Cerebellar nuclear complex (tissue), 1 donor: ENCODE measurements at regions not wholly inside any gene's neighbourhood (a gene's known extent, or its start where the extent isn't known, plus 50 kb on each side); places are given as distances from the start of the nearest gene placed in this dataset.
"Not testable (repeated sequence)": the region's sequence is repeated elsewhere in the genome, so short reads cannot be mapped to it uniquely, and the experiment has no call there.

Source experiments
- DNase-seq, 2 experiments: peaks; one replicate each; lab custom pipeline; 2025; lab: John Stamatoyannopoulos, UW

DNA sequence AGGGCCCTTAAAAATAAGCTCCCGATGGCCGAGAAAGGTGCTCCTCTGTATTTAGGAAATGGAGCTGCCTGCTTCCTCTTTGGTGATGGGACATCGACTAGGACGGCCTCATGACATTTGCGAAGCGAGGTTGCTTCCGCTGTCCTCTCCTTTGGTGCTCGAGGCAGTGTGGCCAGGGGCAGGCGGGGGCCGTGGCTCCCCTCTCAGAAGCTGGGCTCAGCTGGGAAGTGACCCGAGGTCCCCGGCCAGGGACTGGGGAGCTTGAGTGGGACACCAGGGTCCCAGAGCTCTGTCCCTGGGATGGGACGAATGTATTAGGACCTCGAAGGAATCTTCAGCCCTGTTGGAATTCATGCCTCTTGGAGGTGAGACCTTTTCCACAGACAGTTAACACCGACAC lies 151.1 kb downstream of the CTTN start:
- DNase-seq: no peak

DNA sequence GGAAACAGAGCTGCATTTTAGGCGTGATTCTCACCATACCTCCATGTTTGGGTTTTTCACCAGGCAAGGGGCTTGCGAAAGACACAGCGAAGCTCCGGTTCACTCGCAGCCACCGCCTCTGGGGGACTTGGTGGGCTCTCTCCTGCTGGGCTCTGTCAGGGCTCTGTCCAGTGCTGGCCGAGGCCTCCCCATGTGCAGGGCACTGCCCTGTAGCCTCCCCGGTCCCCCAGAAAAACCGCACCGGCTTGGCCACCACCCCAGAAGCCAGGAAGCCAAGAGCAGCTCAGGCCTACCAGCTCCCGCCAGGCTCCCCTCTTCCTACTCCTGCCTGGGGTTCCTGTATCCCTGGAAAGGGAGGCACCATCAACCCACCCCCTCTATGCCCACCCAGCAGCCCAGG lies 151.5 kb downstream of the CTTN start:
- no peak for DNase-seq

DNA sequence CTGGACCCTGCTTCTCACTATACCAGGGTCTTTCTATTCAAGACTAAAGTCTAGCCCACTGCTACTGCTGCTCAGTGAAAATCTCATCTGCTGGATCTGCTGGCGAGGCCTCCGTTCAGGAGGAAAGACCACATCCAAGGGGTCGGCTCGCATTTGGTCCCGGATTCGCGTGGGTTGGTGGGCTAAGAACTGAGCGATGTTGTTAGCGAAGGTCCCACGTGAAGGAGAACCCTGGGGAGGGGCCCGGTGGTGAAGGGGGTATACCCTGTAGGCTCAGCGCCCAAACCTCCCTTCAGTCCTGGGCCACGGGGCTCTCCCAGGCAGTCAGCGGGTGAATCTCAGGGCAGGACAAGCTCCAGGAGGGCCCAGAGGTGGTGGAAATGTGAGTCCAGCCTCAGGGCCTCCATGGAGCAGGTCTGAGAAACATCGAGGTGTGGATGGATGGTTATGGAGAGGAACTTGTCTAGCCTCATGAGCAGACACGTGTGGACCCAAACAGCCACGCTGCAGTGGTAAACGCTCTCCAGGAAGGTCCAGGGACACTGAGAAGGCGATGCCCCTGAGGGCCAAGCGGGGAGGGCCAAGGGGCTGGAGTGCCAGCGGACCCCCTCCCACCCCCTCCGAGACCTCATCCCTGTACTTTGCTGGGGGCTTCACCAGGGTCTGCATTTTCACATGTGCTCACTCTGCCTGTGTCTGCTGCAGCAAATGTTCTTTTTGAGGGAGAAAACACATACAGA lies 152.3 kb downstream of the CTTN start:
- no peak for DNase-seq

DNA sequence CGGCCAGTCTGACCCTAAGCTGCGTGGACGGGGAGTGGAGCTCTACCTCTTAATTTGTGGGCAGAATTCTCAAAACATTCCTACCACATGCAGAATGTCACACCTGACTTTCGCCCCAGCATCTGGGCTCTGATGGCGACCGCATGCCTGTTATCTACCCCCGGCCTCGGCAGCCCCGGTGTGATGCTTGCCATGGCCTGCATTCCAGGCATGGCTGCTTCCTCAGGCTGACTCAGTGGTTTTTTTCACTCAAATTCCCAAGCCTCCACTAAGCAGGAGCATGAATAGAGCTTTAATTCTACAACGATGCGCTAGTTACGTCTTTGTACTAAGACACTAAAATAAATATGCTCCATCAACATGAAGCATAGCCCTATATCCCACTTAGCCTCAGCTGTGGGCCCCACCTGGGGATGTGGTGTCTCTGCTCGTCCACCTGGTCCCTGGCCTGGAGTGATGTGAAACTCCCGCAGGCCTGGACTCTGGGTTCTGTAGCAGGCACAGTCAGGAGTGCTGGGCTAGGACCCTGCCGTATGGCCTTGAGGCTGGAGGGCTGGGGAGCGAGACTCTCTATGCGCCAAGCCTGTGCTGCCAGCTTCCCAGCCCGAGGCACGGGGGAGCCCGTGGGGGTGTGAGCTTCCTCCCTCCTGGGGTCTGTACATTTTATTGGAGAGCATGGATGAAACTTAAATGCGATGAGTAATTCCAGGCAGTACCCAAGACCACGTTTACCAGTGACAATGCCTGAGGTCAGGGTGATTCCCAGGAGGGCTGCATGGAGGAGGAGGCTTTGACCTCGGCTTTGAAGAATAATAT lies 153.2 kb downstream of the CTTN start:
- DNase-seq: no peak

DNA sequence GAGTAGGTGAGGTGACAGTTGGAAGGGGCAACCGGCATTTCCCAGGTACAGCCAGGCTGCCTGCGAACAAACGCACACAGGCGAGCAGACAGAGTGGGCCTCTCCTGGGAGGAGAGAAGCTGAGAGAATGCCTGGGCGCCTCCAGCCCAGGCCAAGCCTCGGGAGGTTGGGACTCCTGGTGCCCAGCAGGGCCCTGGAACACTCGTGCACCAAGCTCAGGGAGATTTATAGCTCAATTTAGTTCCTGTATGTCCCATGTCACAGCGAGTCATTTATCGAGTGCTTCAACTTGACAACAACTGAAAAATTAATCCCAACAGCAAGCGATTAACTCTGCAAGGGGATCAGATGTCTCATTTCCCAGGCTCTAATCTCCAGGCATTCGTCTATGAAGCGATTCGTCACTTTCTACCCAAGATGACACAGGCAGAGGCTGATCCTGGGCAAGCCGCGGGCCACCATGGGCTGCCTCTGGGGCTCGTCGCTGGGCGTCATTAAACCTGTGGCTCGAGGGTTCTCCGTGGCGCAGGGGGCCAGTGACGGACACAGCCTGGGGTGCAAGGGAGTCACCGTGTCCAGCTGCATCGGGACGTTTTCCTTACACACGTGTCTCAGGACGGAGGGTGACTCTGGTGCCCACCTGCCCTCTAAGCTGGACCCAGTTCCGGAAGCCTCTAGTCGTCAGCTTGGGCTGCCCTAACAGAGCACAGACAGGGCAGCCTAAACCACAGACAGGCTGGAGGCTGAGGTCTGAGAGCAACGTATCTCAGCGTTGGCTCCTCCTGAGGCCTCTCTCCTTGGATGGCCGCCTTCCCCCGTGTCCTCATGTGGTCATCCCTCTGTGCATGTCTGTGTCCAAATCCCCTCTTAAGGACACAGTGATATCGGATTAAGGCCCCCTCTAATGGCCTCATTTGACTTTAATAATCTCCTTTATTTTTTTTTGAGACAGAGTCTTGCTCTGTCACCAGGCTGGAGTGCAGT lies 154.1 kb downstream of the CTTN start:
- DNase-seq: no peak

DNA sequence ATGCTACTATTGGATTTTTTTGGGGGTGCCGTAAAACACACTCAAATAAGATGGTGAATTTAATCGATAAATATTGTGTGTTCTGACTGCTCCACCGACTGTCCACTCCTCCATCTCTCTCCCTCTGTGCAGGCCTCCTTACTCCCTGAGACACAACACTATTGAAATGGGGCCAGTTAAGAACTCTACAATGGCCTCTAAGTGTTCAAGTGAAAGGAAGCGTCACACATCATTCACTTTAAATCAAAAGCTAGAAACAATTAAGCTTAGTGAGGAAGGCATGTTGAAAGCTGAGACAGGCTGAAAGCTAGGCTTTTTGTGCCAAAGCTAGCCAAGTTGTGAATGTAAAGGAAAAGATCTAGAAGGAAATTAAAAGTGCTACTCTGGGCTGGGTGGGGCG lies 156.7 kb downstream of the CTTN start:
- no peak for DNase-seq

DNA sequence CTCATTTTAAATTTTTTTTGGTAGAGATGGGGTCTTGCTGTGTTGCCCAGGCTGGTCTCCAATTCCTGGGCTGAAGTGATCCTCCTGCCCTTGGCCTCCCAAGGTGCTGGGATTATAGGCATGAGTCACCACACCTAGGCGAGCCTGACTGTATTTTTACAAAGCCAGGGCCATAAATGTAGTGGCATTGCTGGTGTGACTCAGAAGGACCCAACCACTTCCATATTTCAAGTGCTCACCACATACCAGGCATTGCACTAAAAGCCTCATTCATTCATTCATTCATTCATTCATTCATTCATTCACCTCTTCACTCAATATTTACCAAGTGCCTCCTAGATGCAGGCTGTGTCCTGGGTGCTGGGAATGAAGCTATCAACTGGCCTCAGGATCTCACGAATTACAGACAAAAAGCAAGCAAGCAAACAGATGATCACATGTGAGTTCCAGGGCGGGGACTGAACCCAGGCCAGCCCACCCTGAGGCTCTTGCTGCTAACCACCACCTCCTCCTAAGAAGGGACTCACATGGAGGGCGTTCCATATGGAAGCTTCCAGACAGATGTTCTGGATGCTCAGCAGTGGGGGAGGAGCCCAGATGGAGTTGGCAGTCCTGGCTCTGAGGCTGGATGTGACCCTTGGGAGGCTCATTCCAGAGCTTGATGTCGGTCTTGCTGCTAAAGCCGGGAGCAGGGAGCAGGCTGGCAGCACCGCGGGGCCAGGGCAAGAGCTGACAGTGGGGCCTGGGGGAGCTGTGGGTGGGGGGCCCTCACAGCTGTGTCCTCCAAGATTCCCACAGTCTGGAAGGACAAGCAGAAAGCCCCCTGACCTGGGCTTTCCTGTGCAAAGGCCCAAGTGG lies 158.8 kb downstream of the CTTN start:
- no peak for DNase-seq

DNA sequence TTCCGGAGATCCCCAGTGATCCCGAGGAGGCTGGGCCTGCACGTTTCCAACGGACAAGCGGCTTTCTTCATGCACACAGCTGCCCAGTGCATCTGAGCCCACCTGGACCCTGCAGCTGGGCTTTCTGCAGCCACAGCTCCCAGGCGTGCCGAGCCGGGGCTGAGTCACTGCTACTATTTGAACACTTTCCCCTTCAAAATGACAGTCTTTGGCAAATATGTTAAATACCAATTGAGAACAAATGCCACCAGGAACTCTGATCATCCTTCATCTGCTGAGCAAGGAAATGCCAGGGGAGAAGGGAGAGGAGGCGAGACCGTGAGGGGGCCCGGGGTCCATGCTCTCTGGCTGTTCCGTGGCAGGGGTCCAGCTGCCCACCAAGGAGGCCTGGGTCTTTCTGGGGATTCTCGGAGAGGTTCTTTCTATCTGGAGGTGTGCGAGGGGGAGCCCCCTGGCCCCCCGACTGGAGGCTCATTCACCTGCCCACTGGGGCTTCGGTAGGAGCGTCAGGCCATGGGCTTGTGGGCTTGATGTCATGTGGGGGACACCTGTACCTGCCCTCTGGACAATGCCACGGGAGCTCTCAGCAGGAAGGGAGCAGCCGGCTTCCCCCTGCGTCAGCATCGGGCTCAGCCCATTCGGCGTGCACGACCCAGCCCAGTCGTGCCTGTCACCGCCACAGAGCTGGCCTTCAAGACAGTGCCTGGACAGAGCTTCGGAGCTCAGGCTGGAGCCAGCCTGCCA lies 159.6 kb downstream of the CTTN start:
- no peak for DNase-seq

DNA sequence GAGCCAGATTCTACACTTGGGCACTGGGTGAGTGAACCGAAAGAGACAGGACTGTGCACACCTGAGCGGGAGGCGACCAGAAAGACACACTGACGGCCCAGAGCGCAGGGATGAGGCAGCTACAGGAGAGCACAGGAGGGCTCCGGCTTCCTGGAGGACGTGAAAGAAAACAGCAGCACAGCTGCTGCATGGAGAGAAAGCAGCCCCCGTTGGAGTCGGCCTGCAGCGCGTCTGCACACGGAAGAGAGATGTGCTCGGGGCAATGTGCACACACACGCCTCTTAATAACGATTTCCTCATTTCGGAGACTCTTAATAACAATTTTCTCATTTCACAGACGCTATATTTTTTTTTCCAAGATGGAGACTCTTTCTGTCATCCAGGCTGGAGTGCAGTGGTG lies 160.4 kb downstream of the CTTN start:
- DNase-seq: no peak

DNA sequence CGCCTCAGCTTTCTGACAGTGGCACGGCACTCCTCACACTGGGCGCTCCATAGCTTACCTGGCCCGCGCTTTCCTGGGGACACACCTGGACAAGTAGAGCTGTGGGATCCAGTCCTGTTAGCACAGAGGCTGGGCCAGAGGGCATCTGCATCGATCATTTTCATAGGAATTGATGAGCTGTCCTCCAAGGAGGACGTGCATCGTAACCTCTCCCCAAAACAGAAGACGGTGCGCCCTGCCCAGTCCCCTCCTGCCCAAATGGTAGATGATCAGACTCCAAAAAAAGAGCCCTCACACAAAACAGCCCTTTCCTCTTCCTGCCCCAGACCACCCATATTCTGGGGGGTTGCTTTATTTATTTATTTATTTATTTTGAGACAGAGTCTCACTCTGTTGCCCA lies 161.2 kb downstream of the CTTN start:
- no peak for DNase-seq

DNA sequence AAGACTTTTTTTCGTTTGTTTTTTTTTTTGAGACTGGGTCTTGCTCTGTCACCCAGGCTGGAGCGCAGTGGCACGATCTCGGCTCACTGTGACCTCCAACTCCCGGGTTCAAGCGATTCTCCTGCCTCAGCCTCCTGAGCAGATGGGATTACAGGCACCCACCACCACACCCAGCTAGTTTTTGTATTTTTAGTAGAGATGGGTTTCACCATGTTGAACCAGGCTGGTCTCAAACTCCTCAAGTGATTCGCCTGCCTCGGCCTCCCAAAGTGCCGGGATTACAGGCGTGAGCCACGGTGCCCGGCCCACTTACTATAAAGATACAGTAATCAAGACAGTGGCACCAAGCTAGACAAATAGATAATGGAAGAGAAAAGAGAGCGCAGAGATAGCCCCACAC lies 162.3 kb downstream of the CTTN start:
- not testable (repeated sequence) for DNase-seq

DNA sequence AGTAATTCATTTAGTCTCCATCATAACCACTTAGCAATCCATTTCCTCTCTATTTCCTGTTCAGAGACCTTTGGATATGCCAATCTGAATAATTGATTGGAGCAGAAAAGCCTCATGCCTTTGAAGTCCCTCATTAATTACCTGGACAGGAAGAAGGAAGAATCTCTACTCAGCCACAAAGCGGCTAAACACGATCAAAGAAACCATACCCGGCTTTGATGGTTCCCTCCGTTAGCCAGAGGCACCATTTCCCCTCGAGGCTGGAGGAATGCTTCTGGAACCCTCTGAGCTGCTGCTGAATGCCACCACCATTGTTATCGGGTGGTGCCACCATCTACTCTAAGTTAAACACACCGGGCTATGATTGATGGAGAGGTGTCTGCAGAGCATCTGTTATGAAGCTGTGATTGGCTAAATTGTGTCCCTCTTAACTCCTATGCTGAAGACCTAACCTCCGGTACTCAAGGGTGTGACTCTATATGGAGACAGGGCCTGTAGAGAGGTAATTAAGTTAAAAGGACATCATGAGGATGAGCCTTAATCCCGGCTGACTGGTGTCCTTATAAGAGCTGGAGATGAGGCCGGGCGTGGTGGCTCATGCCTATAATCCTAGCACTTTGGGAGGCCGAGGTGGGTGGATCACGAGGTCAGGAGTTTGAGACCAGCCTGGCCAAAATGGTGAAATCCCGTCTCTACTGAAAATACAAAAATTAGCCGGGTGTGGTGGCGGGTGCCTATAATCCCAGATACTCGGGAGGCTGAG lies 168.6 kb downstream of the CTTN start:
- no peak for DNase-seq

DNA sequence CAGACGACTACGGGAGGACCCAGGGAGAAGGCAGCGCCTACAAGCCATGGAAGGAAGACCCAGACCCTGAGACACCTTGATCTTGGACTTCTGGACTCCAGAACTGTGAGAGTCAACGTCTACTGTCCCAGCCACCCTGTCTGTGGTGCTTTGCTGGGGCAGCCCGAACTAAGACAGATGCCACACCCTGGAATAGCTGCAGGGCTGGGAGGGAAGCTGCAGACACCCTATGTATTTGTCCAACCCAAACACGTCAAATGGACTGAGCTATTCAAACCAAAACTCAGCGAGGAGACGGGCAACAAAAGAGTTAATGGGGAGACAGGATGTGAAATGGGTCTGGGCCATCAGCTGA lies 169.3 kb downstream of the CTTN start:
- DNase-seq: no peak

DNA sequence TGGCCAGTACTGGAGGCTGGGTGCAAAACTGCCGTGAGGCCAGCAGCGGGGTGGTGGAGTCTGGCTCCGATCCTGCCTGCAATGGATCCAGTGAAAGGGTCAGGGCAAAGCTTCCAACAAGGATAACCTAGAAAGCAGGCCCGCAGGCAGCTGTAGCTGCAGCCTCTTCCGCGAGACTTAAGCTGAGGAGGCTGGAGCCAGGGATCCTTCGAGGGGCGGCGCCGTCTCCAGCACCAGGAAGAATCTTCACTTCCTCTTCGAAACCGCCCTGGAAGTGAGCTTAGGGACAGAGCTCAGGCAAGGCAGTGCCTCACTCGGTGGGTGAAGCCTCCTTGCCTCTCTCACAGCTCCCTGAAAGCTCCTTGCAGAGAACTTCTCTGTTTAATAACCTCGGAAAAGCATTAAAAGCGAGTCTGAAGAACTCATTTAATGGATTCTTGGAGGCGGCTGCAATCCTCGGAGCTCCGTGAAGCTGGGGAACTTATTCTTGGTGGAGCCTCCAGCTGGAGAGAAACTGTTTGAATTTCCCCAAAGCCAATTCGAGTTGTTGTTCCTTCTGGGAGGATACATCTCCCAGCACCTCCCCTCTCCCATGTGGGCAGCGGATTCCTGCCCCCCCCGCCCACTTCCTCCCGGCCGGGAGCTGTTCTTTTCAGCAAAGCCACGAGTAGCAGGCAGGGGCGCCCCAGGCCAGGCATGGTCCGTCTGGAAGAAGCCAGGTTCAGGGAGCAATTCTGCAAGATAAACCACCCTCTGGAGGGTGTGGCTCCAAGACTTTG lies 169.9 kb downstream of the CTTN start:
- no peak for DNase-seq

DNA sequence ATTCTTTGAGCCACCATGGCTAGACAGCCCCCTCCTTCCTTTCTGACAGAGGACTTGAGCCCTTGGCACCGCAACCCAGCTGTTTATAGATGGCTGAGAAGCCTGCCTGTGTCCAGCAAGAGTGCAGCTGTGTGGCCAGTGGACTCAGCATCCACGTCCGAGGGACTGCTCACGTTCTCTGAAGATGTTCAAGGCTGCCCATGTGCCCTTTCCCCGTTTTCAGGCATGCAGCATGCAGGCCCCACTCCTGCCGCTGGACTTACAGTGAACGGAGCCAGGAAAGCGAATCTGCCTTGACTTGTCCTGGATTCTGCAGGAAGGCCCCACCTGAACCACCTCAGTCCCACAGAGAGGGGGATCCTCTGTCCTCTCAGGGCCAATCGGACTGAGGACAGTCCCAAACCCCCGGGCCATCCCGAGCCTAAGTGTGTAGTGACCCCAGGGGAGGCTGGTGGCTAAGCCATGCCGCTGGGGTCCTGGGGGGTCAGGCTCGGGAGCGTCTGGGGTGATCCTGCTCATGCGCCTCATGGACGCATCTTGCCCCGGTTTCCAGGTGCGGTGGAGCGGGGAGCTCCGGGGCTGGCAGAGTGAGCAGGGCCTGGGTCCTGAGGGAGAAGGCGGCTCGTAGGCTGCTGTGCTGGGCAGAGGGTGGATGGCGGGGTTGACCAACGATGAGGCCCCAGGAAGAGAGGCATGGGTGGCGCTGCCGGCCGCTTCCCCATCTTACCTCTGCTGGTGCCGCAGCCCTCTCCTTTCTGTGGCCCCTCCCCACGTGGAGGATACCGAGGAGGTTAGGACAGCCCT lies 170.7 kb downstream of the CTTN start:
- no peak for DNase-seq

DNA sequence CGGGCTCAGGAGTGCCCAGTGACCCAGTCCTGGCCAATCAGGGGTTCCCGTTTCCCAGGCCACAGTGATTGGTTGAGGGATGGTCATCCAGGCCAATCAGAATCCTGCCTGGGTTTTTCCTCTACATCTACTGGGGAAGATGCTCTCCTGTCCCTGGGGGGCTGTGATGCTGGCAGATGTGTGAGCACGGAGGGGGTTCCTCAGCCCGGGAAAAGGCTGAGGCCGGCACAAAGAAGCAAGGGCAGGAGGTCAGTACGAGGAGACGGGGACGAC lies 171.2 kb downstream of the CTTN start:
- no peak for DNase-seq

DNA sequence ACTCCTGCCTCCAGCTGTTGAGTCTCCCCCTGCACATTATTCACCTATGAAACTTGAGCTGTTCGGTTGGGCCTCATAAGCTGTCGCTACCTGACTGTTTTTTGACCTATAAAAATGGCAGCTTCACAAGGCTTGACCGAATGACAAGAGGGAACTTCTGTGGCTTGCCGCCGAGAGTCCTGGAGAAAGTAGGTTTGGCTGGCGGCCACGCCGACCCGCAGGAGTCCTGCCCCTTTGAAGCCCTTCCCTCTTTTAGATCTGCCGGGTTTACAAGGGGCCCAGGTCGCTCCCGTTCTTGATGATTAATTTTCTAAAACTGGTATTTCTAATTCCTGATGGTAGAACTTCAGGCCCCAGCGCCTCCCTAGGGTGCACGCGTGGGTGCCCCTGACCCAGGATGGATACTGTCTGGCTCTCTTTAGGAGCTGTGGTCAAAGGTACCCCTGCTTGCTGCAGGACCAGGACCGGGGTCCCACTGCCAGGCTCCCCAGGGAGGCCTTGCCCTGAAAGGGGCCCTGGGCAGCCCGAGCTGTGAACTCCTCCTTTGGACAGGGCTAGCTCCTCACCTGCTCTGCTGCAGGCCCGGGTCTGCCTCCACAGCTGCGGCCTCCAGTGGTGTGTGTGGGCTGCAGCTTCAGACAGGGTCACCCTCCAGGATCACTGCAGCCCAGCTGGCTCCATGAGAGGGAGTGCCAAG lies 171.8 kb downstream of the CTTN start:
- no peak for DNase-seq
